HepG2 (cell line): ENCODE measurements at regions not wholly inside any gene's neighbourhood (a gene's known extent, or its start where the extent isn't known, plus 50 kb on each side); places are given as distances from the start of the nearest gene placed in this dataset.

Experiments
- ATAC-seq: fragments of 200-7000 bp; cut with Tn5 transposase; 3 replicates; pipeline ENCODE4 v1.9.1; 2020; ENCODE audit warnings: mild to moderate bottlenecking, moderate library complexity
- BruUV-seq: library from RNA; stranded (reverse); fragments of 400-500 nt; replicated peaks from 2 replicates; lab custom pipeline; 2021; lab: Mats Ljungman, UMichigan
- CTCF ChIA-PET: fragments of 300-600 bp; formaldehyde crosslinking; extraction: SDS; loops from one replicate; lab custom pipeline; 2021; ENCODE audit warnings: low total read pairs, inconsistent platforms, low intra/inter-chr PET ratio; lab: Yijun Ruan, JAX
- POLR2A ChIA-PET: fragments of 350-600 bp; sonication (Branson Sonifier 250); formaldehyde crosslinking; loops from one replicate; lab custom pipeline; 2020; ENCODE audit warnings: antibody characterized with exemption, inconsistent platforms; lab: Yijun Ruan, JAX
- DNase-seq: peaks from one replicate; pipeline ENCODE4 v3.0.0-alpha.2; 2015; ENCODE audit warnings: low spot score
- FAIRE-seq: peaks from 3 replicates; lab custom pipeline; 2011; peaks lifted over from hg19 to GRCh38; lab: Jason Lieb, UNC
- H2AFZ ChIP-seq: one replicate; pipeline ENCODE4 v1.6.1; 2011; ENCODE audit warnings: low read length, inconsistent platforms
- H3K27ac ChIP-seq: fragments of 300-600 bp; 3 replicates; pipeline ENCODE4 v1.8.0; 2011; ENCODE audit warnings: mixed run types, mild to moderate bottlenecking, mixed read lengths, low read length, inconsistent platforms; ENCODE audit not compliant: insufficient read depth; ENCODE audit errors: extremely low read length
- H3K27me3 ChIP-seq, 2 experiments: fragments of 200-600 bp in 1 of 2; 2 replicates in 1 of 2; 3 replicates in 1 of 2; pipeline versions ENCODE4 v1.6.0 to v1.8.0; 2011; ENCODE audit warnings: low read length in 2 of 2, mild to moderate bottlenecking in 2 of 2, moderate library complexity in 2 of 2, inconsistent platforms in 1 of 2; ENCODE audit not compliant: insufficient read depth in 2 of 2, control insufficient read depth in 1 of 2
- H3K36me3 ChIP-seq, 2 experiments: fragments of 200-600 bp in 1 of 2; replicated peaks in 1 of 2; 2 replicates in 1 of 2; 3 replicates in 1 of 2; pipeline versions ENCODE4 v1.5.1 to v1.8.0; 2011; ENCODE audit warnings: low read length in 2 of 2, inconsistent platforms in 1 of 2; ENCODE audit not compliant: insufficient read depth in 2 of 2, control insufficient read depth in 1 of 2
- H3K4me1 ChIP-seq: 2 replicates; pipeline ENCODE4 v1.5.1; 2012; ENCODE audit warnings: low read length, inconsistent platforms; ENCODE audit not compliant: insufficient read depth
- H3K4me2 ChIP-seq: 2 replicates; pipeline ENCODE4 v1.6.0; 2011; ENCODE audit warnings: low read depth, low read length, inconsistent platforms
- H3K4me3 ChIP-seq, 3 experiments: fragments of 200-600 bp in 1 of 3; sonication (generic), shearing (Covaris generic) in 1 of 3; replicated peaks in 1 of 3; 2 replicates each; pipeline ENCODE4 v1.5.1; 2011 to 2016; ENCODE audit warnings: low read length in 3 of 3, inconsistent platforms in 2 of 3, low read depth in 2 of 3, mild to moderate bottlenecking in 2 of 3, control low read depth in 1 of 3, mixed read lengths in 1 of 3; ENCODE audit not compliant: insufficient read depth in 1 of 3
- H3K79me2 ChIP-seq: one replicate; pipeline ENCODE4 v1.6.1; 2011; ENCODE audit warnings: low read length, inconsistent platforms; ENCODE audit not compliant: insufficient read depth
- H3K9ac ChIP-seq: 2 replicates; pipeline ENCODE4 v1.6.0; 2011; ENCODE audit warnings: mild to moderate bottlenecking, low read depth, low read length, inconsistent platforms; ENCODE audit not compliant: insufficient read depth
- H3K9me3 ChIP-seq: 2 replicates; pipeline ENCODE4 v1.5.1; 2012; ENCODE audit warnings: mild to moderate bottlenecking, low read length
- H4K20me1 ChIP-seq: 2 replicates; pipeline ENCODE4 v1.6.0; 2011; ENCODE audit warnings: inconsistent platforms, mild to moderate bottlenecking, low read length, moderate library complexity; ENCODE audit not compliant: insufficient read depth
- CHD2 ChIP-seq: IDR thresholded peaks from 2 replicates; pipeline ENCODE4 v1.6.1; 2011; ENCODE audit warnings: low read depth, low read length, improper control_type of control experiment
- DNMT1 ChIP-seq: sonication (generic); formaldehyde crosslinking; IDR thresholded peaks from 2 replicates; pipeline ENCODE4 v1.5.1; 2020; ENCODE audit warnings: mild to moderate bottlenecking, missing genetic modification reagents
- FOXA3 ChIP-seq: IDR thresholded peaks from 2 replicates; pipeline ENCODE4 v1.6.1; 2016; ENCODE audit warnings: missing genetic modification reagents, missing compliant biosample characterization
- IRF2 ChIP-seq: IDR thresholded peaks from 2 replicates; pipeline ENCODE4 v1.6.1; 2018; ENCODE audit warnings: missing genetic modification reagents, missing compliant biosample characterization
- KDM5A ChIP-seq: fragments of 200-600 bp; sonication (generic); IDR thresholded peaks from 2 replicates; pipeline ENCODE4 v1.7.0; 2018; ENCODE audit warnings: antibody characterized with exemption, mild to moderate bottlenecking, low read length, borderline replicate concordance
- KLF9 ChIP-seq: IDR thresholded peaks from 2 replicates; pipeline ENCODE4 v1.6.1; 2016; ENCODE audit warnings: low read depth
- KMT2B ChIP-seq: IDR thresholded peaks from 2 replicates; pipeline ENCODE4 v1.6.1; 2016; ENCODE audit warnings: missing genetic modification reagents, missing compliant biosample characterization
- NFE2L1 ChIP-seq: sonication (generic); formaldehyde crosslinking; IDR thresholded peaks from 2 replicates; pipeline ENCODE4 v1.4.0; 2020; ENCODE audit warnings: missing genetic modification reagents, mild to moderate bottlenecking, borderline replicate concordance
- NR1H2 ChIP-seq: sonication (generic); formaldehyde crosslinking; IDR thresholded peaks from 2 replicates; pipeline ENCODE4 v1.8.1; 2022; ENCODE audit warnings: low read depth, missing genetic modification reagents, borderline replicate concordance
- NR3C1 ChIP-seq: sonication (generic); formaldehyde crosslinking; IDR thresholded peaks from 2 replicates; pipeline ENCODE4 v1.4.0; 2020; ENCODE audit warnings: missing genetic modification reagents
- SMAD9 ChIP-seq: sonication (generic); formaldehyde crosslinking; IDR thresholded peaks from 2 replicates; pipeline ENCODE4 v1.5.1; 2020; ENCODE audit warnings: mild to moderate bottlenecking, missing genetic modification reagents
- SUZ12 ChIP-seq: fragments of 150-350 bp; IDR thresholded peaks from 2 replicates; pipeline ENCODE4 v1.6.1; 2014; ENCODE audit warnings: low read depth, low read length
- ZC3H13 ChIP-seq: sonication (generic); formaldehyde crosslinking; IDR thresholded peaks from 2 replicates; pipeline ENCODE4 v1.8.1; 2023; ENCODE audit warnings: mild to moderate bottlenecking, missing genetic modification reagents, moderate library complexity
- ZFP90 ChIP-seq: sonication (generic); formaldehyde crosslinking; IDR thresholded peaks from 2 replicates; pipeline ENCODE4 v1.8.0; 2022; ENCODE audit warnings: missing genetic modification reagents, mild to moderate bottlenecking, inconsistent platforms, borderline replicate concordance
- ZMYM4 ChIP-seq: sonication (generic); formaldehyde crosslinking; IDR thresholded peaks from 2 replicates; pipeline ENCODE4 v1.8.1; 2023; ENCODE audit warnings: mild to moderate bottlenecking, missing genetic modification reagents
- ZNF224 ChIP-seq: sonication (generic); formaldehyde crosslinking; IDR thresholded peaks from 2 replicates; pipeline ENCODE4 v1.5.0; 2020; ENCODE audit warnings: mild to moderate bottlenecking, missing genetic modification reagents
- ZNF234 ChIP-seq: sonication (generic); formaldehyde crosslinking; conservative IDR thresholded peaks from 2 replicates; pipeline ENCODE4 v1.5.1; 2020; ENCODE audit warnings: mild to moderate bottlenecking, missing genetic modification reagents
- ZNF34 ChIP-seq: sonication (generic); formaldehyde crosslinking; IDR thresholded peaks from 2 replicates; pipeline ENCODE4 v1.4.0; 2020; ENCODE audit warnings: mild to moderate bottlenecking, missing genetic modification reagents, borderline replicate concordance
- ZNF441 ChIP-seq: sonication (generic); formaldehyde crosslinking; IDR thresholded peaks from 2 replicates; pipeline ENCODE4 v1.7.0; 2021; ENCODE audit warnings: missing genetic modification reagents, borderline replicate concordance
- ZNF614 ChIP-seq: IDR thresholded peaks from 2 replicates; pipeline ENCODE4 v1.6.1; 2018; ENCODE audit warnings: missing biosample characterization, missing genetic modification reagents, inconsistent platforms, borderline replicate concordance
- ZNF674 ChIP-seq: sonication (generic); formaldehyde crosslinking; IDR thresholded peaks from 2 replicates; pipeline ENCODE4 v1.5.0; 2020; ENCODE audit warnings: low read depth, mild to moderate bottlenecking, missing genetic modification reagents
- WGBS: methylation state at CpG from one replicate; pipeline ENCODE4 v1.1.6; 2017; ENCODE audit warnings: low lambda C conversion rate; 5-methylcytosine and 5-hydroxymethylcytosine counted together
- in situ Hi-C: cut with HindIII; loops from 2 replicates; pipeline ENCODE4 v1.10.0; 2017; ENCODE audit warnings: low pct_unique_long_range_greater_than_20kb; ENCODE audit not compliant: extremely low pct_ligation_motif_present
- intact Hi-C: fragments of 100-400 bp; cut with micrococcal nuclease; formaldehyde crosslinking; loops from one replicate; pipeline ENCODE4 v1.10.0; 2022; ENCODE audit not compliant: unreplicated experiment

- H3K9ac ChIP-seq, result no peak overlapping the region
- no peaks in the 10 kb centered on the region for H3K4me1 ChIP-seq
- H2AFZ ChIP-seq, result no peak overlapping the region
- no peak overlapping the region for H3K4me3 ChIP-seq
- ChIA-PET POLR2A (no interaction called here), CTCF (no interaction called here)
- no peaks in the 10 kb centered on the region for H4K20me1 ChIP-seq
- FAIRE-seq, result no peak
- no peak for DNase-seq
- no peak overlapping the region for H3K27ac ChIP-seq
- ATAC-seq, result no peak
- H3K36me3 ChIP-seq, result no peaks in the 10 kb centered on the region
- peaks cover 70% of the 10 kb centered on the region for H3K9me3 ChIP-seq
- TF ChIP-seq ZMYM4 (CRISPR knock-in tag) (no peak), DNMT1 (no peak), ZNF614 (CRISPR knock-in tag) (no peak), NR1H2 (CRISPR knock-in tag) (no peak), ZFP90 (CRISPR knock-in tag) (no peak), SUZ12 (no peak), NFE2L1 (CRISPR knock-in tag) (no peak), FOXA3 (CRISPR knock-in tag) (no peak), SMAD9 (no peak), KLF9 (CRISPR knock-in tag) (no peak), CHD2 (no peak)
- no peak overlapping the region for H3K4me2 ChIP-seq
- 4% methylated on average over 1 of the region's 1 CpG for WGBS
- in situ Hi-C loops, result no loop called here
- no peaks in the 10 kb centered on the region for H3K79me2 ChIP-seq
- no peaks in the 10 kb centered on the region for H3K27me3 ChIP-seq
- BruUV-seq, result no TSS peak
- intact Hi-C loops, result no loop called here
These were observed 431.2 kb upstream of the SLC10A2 start for GRCh38 chr13:103497404-103497803.

DNA sequence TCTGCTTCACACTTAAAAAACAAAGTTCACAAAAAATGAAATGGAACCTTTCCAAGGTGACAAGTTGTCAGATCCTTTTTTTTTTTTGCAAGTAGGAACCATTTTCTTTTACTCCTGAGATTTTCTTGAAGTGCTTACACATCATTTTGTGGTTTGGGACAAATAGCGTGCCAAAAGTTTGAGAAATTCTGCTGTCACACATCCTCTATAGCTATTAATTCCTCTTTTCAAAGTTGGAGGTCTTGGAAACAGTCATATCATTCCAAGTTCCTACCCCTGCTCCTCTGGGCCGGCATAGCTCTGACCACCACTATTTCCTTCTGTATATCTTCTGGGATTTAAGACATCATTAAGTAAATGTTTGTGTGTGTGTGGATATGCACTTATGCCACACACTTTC lies 421.6 kb upstream of the SLC10A2 start:
- no peak for FAIRE-seq
- 6% methylated on average over 2 of the region's 2 CpGs for WGBS
- no peak for ATAC-seq
- BruUV-seq, result no TSS peak
- Histone ChIP-seq H3K4me3 (no peak overlapping the region), H3K4me2 (no peak overlapping the region), H3K9ac (no peak overlapping the region), H3K36me3 (no peaks in the 10 kb centered on the region), H3K27ac (no peak overlapping the region), H3K27me3 (no peaks in the 10 kb centered on the region), H2AFZ (no peak overlapping the region), H3K9me3 (peaks cover 50% of the 10 kb centered on the region), H3K79me2 (no peaks in the 10 kb centered on the region), H3K4me1 (no peaks in the 10 kb centered on the region), H4K20me1 (no peaks in the 10 kb centered on the region)
- ChIA-PET POLR2A (no interaction called here), CTCF (no interaction called here)
- no peak for DNase-seq
- TF ChIP-seq NR3C1 (CRISPR knock-in tag) (no peak), ZNF441 (CRISPR knock-in tag) (no peak), ZNF224 (no peak), ZC3H13 (CRISPR knock-in tag) (no peak), IRF2 (CRISPR knock-in tag) (no peak), ZNF674 (CRISPR knock-in tag) (no peak), KDM5A (no peak), ZNF234 (CRISPR knock-in tag) (no peak), KMT2B (CRISPR knock-in tag) (no peak), ZNF34 (no peak)
- intact Hi-C loops (no loop called here), in situ Hi-C loops (no loop called here)
